CD4-positive, alpha-beta T cell treated with Interleukin-4 for 4 hours (primary cell): ENCODE measurements at regions not wholly inside any gene's neighbourhood (a gene's known extent, or its start where the extent isn't known, plus 50 kb on each side); places are given as distances from the start of the nearest gene placed in this dataset.

Source experiments
- DNase-seq: peaks from one replicate; pipeline ENCODE4 v3.0.0-alpha.2; 2020

GRCh38 chr2:146239392-146240135 is 1605.3 kb upstream of the ACVR2A start:
- no peak for DNase-seq

GRCh38 chr2:146238254-146238966 is 1606.4 kb upstream of the ACVR2A start:
- no peak for DNase-seq

- DNase-seq, result no peak
Measured at GRCh38 chr2:146235158-146235557, 1609.7 kb upstream of the ACVR2A start.

- DNase-seq, result no peak
Measured at GRCh38 chr2:146229508-146230155, 1615.2 kb upstream of the ACVR2A start.

GRCh38 chr2:146228466-146229058 is 1616.3 kb upstream of the ACVR2A start:
- no peak for DNase-seq

GRCh38 chr2:146228020-146228393 is 1616.8 kb upstream of the ACVR2A start:
- no peak for DNase-seq

GRCh38 chr2:146227152-146228019 is 1617.4 kb upstream of the ACVR2A start:
- no peak for DNase-seq

GRCh38 chr2:146226077-146226476 is 1618.8 kb upstream of the ACVR2A start:
- DNase-seq, result no peak

- no peak for DNase-seq
Measured at GRCh38 chr2:146221826-146222225, 1623.0 kb upstream of the ACVR2A start.

GRCh38 chr2:146220957-146221356 is 1623.9 kb upstream of the ACVR2A start:
- no peak for DNase-seq

GRCh38 chr2:146214394-146214929 is 1630.4 kb upstream of the ACVR2A start:
- no peak for DNase-seq

GRCh38 chr2:146213674-146214073 is 1631.2 kb upstream of the ACVR2A start:
- DNase-seq, result no peak

- no peak for DNase-seq
Measured at GRCh38 chr2:146212602-146213001, 1632.2 kb upstream of the ACVR2A start.

GRCh38 chr2:146209842-146210275 is 1635.0 kb upstream of the ACVR2A start:
- DNase-seq, result no peak

- no peak for DNase-seq
Measured at GRCh38 chr2:146207901-146208300, 1636.9 kb upstream of the ACVR2A start.

- no peak for DNase-seq
Measured at GRCh38 chr2:146207417-146207816, 1637.4 kb upstream of the ACVR2A start.

GRCh38 chr2:146203064-146203624 is 1641.7 kb upstream of the ACVR2A start:
- no peak for DNase-seq

- no peak for DNase-seq
Measured at GRCh38 chr2:146193619-146194018, 1651.2 kb upstream of the ACVR2A start.

- DNase-seq, result no peak
Measured at GRCh38 chr2:146189541-146189940, 1655.3 kb upstream of the ACVR2A start.

- no peak for DNase-seq
Measured at GRCh38 chr2:146173934-146174333, 1654.0 kb upstream of the ZEB2 start.

- DNase-seq, result no peak
Measured at GRCh38 chr2:146161256-146161882, 1641.5 kb upstream of the ZEB2 start.
